Choroid plexus epithelial cell (primary cell): ENCODE measurements at regions not wholly inside any gene's neighbourhood (a gene's known extent, or its start where the extent isn't known, plus 50 kb on each side); places are given as distances from the start of the nearest gene placed in this dataset.

Experiments used
- DNase-seq: peaks from one replicate; pipeline ENCODE4 v3.0.0-alpha.2; 2010; ENCODE audit warnings: low read depth
- H3K4me3 ChIP-seq: 2 replicates; pipeline ENCODE4 v1.5.1; 2011; ENCODE audit warnings: low read depth, mild to moderate bottlenecking, control low read depth, low read length, moderate library complexity
- CTCF ChIP-seq: conservative IDR thresholded peaks from 2 replicates; pipeline ENCODE4 v1.5.1; 2011; ENCODE audit warnings: low read depth, mild to moderate bottlenecking, control low read depth, inconsistent platforms, low read length, moderate library complexity

- no peak for DNase-seq
- no peak overlapping the region for H3K4me3 ChIP-seq
- TF ChIP-seq CTCF: no peak
Observed at GRCh38 chr17:63094631-63095030, 128.6 kb downstream of the TANC2 start.

DNA sequence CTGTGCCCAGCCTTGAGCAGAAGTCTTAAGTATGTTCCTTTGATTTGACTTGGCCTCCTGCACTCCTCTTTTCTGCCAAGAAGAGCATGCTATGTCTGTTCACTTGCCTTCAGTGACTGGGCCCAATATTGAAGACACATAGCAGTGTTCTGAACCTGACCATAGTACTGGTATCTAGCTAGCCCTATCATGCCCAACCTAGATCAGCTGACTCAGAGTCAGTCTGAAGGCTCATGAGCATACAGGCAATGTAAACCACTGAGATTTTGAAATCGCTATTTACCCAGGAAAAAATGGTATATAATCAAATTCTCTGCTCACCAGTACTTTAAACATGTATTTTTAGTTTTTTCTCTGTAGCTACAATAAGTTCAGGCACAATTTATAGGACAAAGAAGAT lies 129.4 kb downstream of the TANC2 start:
- DNase-seq: no peak
- no peak for TF ChIP-seq CTCF
- H3K4me3 ChIP-seq: no peak overlapping the region

GRCh38 chr17:63095879-63096278 lies 129.8 kb downstream of the TANC2 start:
- TF ChIP-seq CTCF: no peak
- no peak overlapping the region for H3K4me3 ChIP-seq
- no peak for DNase-seq

DNA sequence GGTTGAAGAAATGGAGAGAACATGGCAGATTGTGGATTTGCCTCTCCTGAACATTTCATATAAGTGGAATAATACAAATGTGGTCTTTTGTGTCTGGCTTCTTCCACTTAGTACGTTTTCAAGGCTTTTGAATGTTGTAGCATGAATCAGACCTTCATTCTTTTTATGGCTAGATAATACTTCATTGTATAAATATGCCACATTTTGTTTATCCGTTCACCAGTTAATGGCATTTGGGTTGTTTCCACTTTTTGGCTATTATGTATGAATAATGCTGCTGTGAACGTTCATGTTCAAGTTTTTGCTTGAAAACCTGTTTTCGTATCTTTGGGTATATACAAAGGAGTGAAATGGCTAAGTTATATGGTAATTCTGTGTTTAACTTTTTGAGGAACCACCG lies 130.4 kb downstream of the TANC2 start:
- no peak for TF ChIP-seq CTCF
- H3K4me3 ChIP-seq: no peak overlapping the region
- DNase-seq: no peak

DNA sequence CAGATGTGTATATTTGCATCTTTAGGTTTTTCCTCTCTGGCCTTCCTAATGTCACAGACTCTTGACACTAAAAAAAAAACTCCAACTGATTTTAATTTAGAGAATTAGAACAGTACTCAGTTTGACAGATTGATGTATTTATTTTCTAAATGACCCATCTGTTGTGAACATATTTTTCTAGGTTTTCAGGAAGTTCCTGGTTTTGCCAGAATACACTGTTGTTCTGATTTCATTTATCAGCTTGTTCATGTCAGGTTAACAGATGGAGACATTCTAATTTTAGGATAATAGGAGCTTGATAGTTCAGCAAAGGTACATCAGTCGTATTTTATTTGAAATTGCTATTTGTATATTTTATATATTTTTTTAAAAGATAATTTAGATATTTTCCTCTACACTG lies 133.4 kb downstream of the TANC2 start:
- no peak for DNase-seq
- TF ChIP-seq CTCF: no peak
- H3K4me3 ChIP-seq: no peak overlapping the region

GRCh38 chr17:63102034-63102433 lies 136.0 kb downstream of the TANC2 start:
- no peak for TF ChIP-seq CTCF
- no peak for DNase-seq
- H3K4me3 ChIP-seq: no peak overlapping the region

DNA sequence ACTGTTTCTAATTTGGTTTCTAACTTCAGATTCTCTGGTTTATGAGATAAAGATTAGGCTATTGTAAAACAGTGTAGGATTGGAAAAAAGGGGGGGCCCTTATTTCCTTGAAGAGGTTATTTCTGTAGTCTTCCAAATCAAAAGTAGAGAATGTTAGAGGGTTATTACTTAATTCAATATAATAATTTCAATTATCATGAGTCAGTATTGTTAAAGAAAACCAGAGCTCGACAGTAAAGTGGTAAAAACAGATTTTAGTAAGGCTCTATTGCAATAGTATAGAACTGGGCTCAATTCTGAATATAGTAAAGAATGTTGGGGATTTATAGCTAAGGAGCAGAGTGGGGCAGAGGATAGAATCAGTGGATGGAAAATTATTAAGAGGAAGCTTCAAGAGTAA lies 140.0 kb downstream of the TANC2 start:
- H3K4me3 ChIP-seq: no peak overlapping the region
- no peak for TF ChIP-seq CTCF
- no peak for DNase-seq
